GM20000 (cell line): ENCODE measurements at regions not wholly inside any gene's neighbourhood (a gene's known extent, or its start where the extent isn't known, plus 50 kb on each side); places are given as distances from the start of the nearest gene placed in this dataset.

Experiments
- DNase-seq: peaks from one replicate; pipeline ENCODE4 v3.0.0; 2012; ENCODE audit warnings: low spot score
- CTCF ChIP-seq: IDR thresholded peaks from 2 replicates; pipeline ENCODE4 v1.5.1; 2012; ENCODE audit warnings: mild to moderate bottlenecking, control low read depth; ENCODE audit errors: extremely low read depth, missing control alignments

GRCh38 chr11:69970785-69971535 lies 107.2 kb upstream of the ANO1 start:
- TF ChIP-seq CTCF = no peak
- no peak for DNase-seq

GRCh38 chr11:69971741-69972140 lies 106.4 kb upstream of the ANO1 start:
- no peak for TF ChIP-seq CTCF
- no peak for DNase-seq

- peak; percentile 52 for DNase-seq
- TF ChIP-seq CTCF = no peak
Measured at GRCh38 chr11:69972351-69972802, 105.7 kb upstream of the ANO1 start.

GRCh38 chr11:69974528-69974927 lies 103.6 kb upstream of the ANO1 start:
- DNase-seq = no peak
- TF ChIP-seq CTCF = no peak

- DNase-seq = no peak
- TF ChIP-seq CTCF = no peak
Measured at GRCh38 chr11:69975822-69976221, 102.3 kb upstream of the ANO1 start.

- DNase-seq = no peak
- no peak for TF ChIP-seq CTCF
Measured at GRCh38 chr11:69976794-69977193, 101.3 kb upstream of the ANO1 start.

- no peak for TF ChIP-seq CTCF
Measured at GRCh38 chr11:69977951-69978350, 100.2 kb upstream of the ANO1 start.

More at GRCh38 chr11:69977951-69978350, 100.2 kb upstream of the ANO1 start:
- no peak for DNase-seq
